ENCODE measurements at regions not wholly inside any gene's neighbourhood (a gene's known extent, or its start where the extent isn't known, plus 50 kb on each side); places are given as distances from the start of the nearest gene placed in this dataset.

DNA sequence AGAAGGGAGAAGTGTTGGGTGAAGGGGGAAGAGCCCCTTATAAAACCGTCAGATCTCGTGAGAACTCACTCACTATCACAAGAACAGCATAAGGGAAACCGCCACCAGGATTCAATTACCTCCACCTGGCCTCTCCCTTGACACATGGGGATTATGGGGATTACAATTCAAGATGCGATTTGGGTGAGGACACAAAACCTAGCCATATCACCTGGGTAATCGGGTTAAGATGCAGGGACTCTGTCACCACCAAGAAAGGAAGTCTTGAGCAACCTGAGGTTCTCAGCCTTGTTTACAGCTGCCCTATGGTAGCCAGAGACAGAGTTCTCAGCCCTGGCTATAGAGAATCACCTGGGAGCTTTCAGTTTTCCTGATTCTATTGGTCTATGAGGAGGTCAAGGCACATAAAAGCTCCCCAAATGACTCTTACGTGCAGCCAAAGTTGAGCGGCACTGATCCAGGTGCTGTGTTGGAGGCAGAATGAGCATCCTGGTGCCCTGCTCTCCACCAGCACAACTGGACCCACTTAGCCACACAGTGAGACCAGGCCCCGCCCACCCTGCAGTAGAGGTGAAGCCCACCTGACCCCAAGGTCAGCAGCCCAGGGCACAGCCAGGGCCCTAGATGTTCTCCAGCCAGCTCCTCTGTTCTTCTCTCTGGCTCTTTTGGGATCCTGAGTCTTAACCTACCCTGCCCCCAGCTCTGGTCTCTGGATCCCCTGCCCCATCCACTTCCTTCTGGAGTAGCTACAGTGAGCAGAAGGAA lies 138.5 kb upstream of the CDH5 start:
- H2AFZ ChIP-seq (ENCODE audit: low read length): no peak overlapping the region
- ChIA-PET CTCF (ENCODE audit: unreplicated experiment) (no interaction called here), POLR2A (no interaction called here)
- H3K9me2 ChIP-seq (ENCODE audit: insufficient read depth, low read length): no peaks in the 10 kb centered on the region
- BruUV-seq (replicated peaks): no TSS peak
- intact Hi-C loops (cut with micrococcal nuclease; ENCODE audit: unreplicated experiment): no loop called here
- H3K79me2 ChIP-seq (ENCODE audit: insufficient read depth, low read depth, low read length): no peaks in the 10 kb centered on the region
- no peaks in the 10 kb centered on the region for H4K20me1 ChIP-seq (ENCODE audit: insufficient read depth, low read length)
- no peak overlapping the region for H3K4me2 ChIP-seq (ENCODE audit: low read length)
- no peak overlapping the region for H3K4me3 ChIP-seq (ENCODE audit: low read depth, low read length, poor library complexity, severe bottlenecking)
- no peaks in the 10 kb centered on the region for H3K9me3 ChIP-seq (ENCODE audit: low read length)
- H3K4me1 ChIP-seq (ENCODE audit: insufficient read depth, low read length, poor library complexity, severe bottlenecking): peaks cover 8% of the 10 kb centered on the region
- H3K36me3 ChIP-seq (ENCODE audit: insufficient read depth, low read length): no peaks in the 10 kb centered on the region
- no peak for DNase-seq (ENCODE audit: low spot score)
- no peak overlapping the region for H3K27ac ChIP-seq (ENCODE audit: low read depth, low read length, poor library complexity, severe bottlenecking)
- TF ChIP-seq EZH2phosphoT487 (IDR thresholded peaks at IDR 0.05; ENCODE audit: borderline replicate concordance, low read depth, low read length) (no peak), CTCF (conservative IDR thresholded peaks at IDR 0.05; ENCODE audit: low read length) (no peak)

DNA sequence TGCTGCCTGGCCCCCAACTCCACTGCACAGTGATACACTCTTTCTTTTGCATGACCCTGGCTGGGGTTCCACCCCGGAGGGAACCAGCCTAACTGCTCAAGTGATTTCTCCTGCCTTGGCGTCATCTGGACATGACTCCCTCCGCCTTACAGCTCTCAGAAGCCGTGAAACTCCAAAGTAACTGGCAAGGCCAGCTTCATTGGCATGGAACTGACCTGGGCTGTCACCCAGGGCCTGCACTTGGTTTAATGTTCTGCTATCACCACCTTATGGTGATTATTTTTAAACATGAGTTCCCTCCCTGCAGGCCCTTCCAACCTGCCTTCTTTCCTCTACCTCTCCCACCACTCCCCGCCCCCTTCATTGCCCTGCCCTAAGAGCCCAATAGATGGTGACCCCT lies 139.7 kb upstream of the CDH5 start:
- no peak overlapping the region for H3K27ac ChIP-seq (ENCODE audit: low read depth, low read length, poor library complexity, severe bottlenecking)
- no peak overlapping the region for H3K4me2 ChIP-seq (ENCODE audit: low read length)
- no TSS peak for BruUV-seq (replicated peaks)
- TF ChIP-seq EZH2phosphoT487 (IDR thresholded peaks at IDR 0.05; ENCODE audit: borderline replicate concordance, low read depth, low read length): no peak
- TF ChIP-seq CTCF (conservative IDR thresholded peaks at IDR 0.05; ENCODE audit: low read length): no peak
- intact Hi-C loops (cut with micrococcal nuclease; ENCODE audit: unreplicated experiment): no loop called here
- CTCF ChIA-PET (ENCODE audit: unreplicated experiment): no interaction called here
- H3K4me1 ChIP-seq (ENCODE audit: insufficient read depth, low read length, poor library complexity, severe bottlenecking): peaks cover 8% of the 10 kb centered on the region
- no peaks in the 10 kb centered on the region for H3K79me2 ChIP-seq (ENCODE audit: insufficient read depth, low read depth, low read length)
- POLR2A ChIA-PET: no interaction called here
- no peaks in the 10 kb centered on the region for H4K20me1 ChIP-seq (ENCODE audit: insufficient read depth, low read length)
- no peaks in the 10 kb centered on the region for H3K9me3 ChIP-seq (ENCODE audit: low read length)
- H3K9me2 ChIP-seq (ENCODE audit: insufficient read depth, low read length): no peaks in the 10 kb centered on the region
- DNase-seq (ENCODE audit: low spot score): no peak
- no peak overlapping the region for H2AFZ ChIP-seq (ENCODE audit: low read length)
- no peaks in the 10 kb centered on the region for H3K36me3 ChIP-seq (ENCODE audit: insufficient read depth, low read length)
- no peak overlapping the region for H3K4me3 ChIP-seq (ENCODE audit: low read depth, low read length, poor library complexity, severe bottlenecking)

DNA sequence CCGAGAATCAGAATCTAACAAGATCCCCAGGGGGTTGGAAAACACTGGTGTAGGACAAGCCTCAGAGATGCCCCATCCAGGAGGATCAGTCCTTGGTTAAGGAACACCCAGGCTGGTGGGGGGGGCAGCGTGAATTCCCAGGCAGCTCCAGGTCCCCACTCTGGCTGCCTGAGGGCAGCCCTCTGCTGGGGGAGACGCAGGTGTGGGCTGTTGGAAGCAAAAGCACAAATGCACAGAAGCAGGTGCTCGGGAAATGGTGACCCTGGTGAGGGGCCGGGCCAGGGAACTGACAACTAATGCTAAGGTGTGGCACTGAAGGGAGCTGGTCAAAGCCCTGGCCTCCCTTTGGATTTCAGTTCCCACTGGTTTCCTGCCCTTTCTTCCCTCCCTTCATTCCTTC lies 140.8 kb upstream of the CDH5 start:
- H3K9me2 ChIP-seq (ENCODE audit: insufficient read depth, low read length): no peaks in the 10 kb centered on the region
- no peak overlapping the region for H3K27ac ChIP-seq (ENCODE audit: low read depth, low read length, poor library complexity, severe bottlenecking)
- no TSS peak for BruUV-seq (replicated peaks)
- no peak overlapping the region for H3K4me2 ChIP-seq (ENCODE audit: low read length)
- CTCF ChIA-PET (ENCODE audit: unreplicated experiment): no interaction called here
- no peaks in the 10 kb centered on the region for H3K79me2 ChIP-seq (ENCODE audit: insufficient read depth, low read depth, low read length)
- intact Hi-C loops (cut with micrococcal nuclease; ENCODE audit: unreplicated experiment): no loop called here
- TF ChIP-seq EZH2phosphoT487 (IDR thresholded peaks at IDR 0.05; ENCODE audit: borderline replicate concordance, low read depth, low read length): no peak
- TF ChIP-seq CTCF (conservative IDR thresholded peaks at IDR 0.05; ENCODE audit: low read length): no peak
- no peak overlapping the region for H3K4me3 ChIP-seq (ENCODE audit: low read depth, low read length, poor library complexity, severe bottlenecking)
- no peaks in the 10 kb centered on the region for H4K20me1 ChIP-seq (ENCODE audit: insufficient read depth, low read length)
- no peaks in the 10 kb centered on the region for H3K36me3 ChIP-seq (ENCODE audit: insufficient read depth, low read length)
- POLR2A ChIA-PET: no interaction called here
- no peak for DNase-seq (ENCODE audit: low spot score)
- peaks cover 13% of the 10 kb centered on the region for H3K4me1 ChIP-seq (ENCODE audit: insufficient read depth, low read length, poor library complexity, severe bottlenecking)
- H3K9me3 ChIP-seq (ENCODE audit: low read length): no peaks in the 10 kb centered on the region
- H2AFZ ChIP-seq (ENCODE audit: low read length): no peak overlapping the region
